Trophoblast cell (in vitro differentiated cells and primary cell): ENCODE measurements at regions not wholly inside any gene's neighbourhood (a gene's known extent, or its start where the extent isn't known, plus 50 kb on each side); places are given as distances from the start of the nearest gene placed in this dataset.

Experiments
- DNase-seq, 2 donors: peaks; one replicate each; pipeline ENCODE4 v3.0.0-alpha.2; 2016
- H2AFZ ChIP-seq: 2 replicates; pipeline ENCODE4 v1.6.1; 2013; ENCODE audit warnings: low read length, moderate library complexity, mild to moderate bottlenecking; ENCODE audit not compliant: insufficient read depth, poor library complexity
- H2AK5ac ChIP-seq: 2 replicates; pipeline ENCODE4 v1.6.1; 2013; ENCODE audit warnings: mild to moderate bottlenecking, low read length
- H2BK120ac ChIP-seq: 2 replicates; pipeline ENCODE4 v1.6.1; 2013; ENCODE audit warnings: low read length, mild to moderate bottlenecking, moderate library complexity; ENCODE audit not compliant: insufficient read depth, poor library complexity
- H2BK12ac ChIP-seq: 2 replicates; pipeline ENCODE4 v1.6.1; 2013; ENCODE audit warnings: mild to moderate bottlenecking, low read length, moderate library complexity
- H2BK5ac ChIP-seq: 2 replicates; pipeline ENCODE4 v1.6.1; 2013; ENCODE audit warnings: low read length, low read depth, moderate library complexity, mild to moderate bottlenecking; ENCODE audit not compliant: poor library complexity
- H3K14ac ChIP-seq: 2 replicates; pipeline ENCODE4 v1.6.1; 2013; ENCODE audit warnings: mild to moderate bottlenecking, low read length
- H3K18ac ChIP-seq: 2 replicates; pipeline ENCODE4 v1.6.1; 2013; ENCODE audit warnings: mild to moderate bottlenecking, low read length
- H3K23ac ChIP-seq: 2 replicates; pipeline ENCODE4 v1.6.1; 2013; ENCODE audit warnings: low read length
- H3K27ac ChIP-seq: 2 replicates; pipeline ENCODE4 v1.5.1; 2013; ENCODE audit warnings: low read depth, mild to moderate bottlenecking, inconsistent platforms, low read length, moderate library complexity
- H3K27me3 ChIP-seq: 2 replicates; pipeline ENCODE4 v1.6.1; 2013; ENCODE audit warnings: inconsistent platforms, mild to moderate bottlenecking, low read length, moderate library complexity; ENCODE audit not compliant: insufficient read depth
- H3K36me3 ChIP-seq, 2 experiments: 1 replicate in 1 of 2; 2 replicates in 1 of 2; pipeline ENCODE4 v1.6.1; 2013; ENCODE audit warnings: low read length in 2 of 2, mild to moderate bottlenecking in 2 of 2, moderate library complexity in 1 of 2; ENCODE audit not compliant: insufficient read depth in 2 of 2, control insufficient read depth in 1 of 2
- H3K4ac ChIP-seq: 2 replicates; pipeline ENCODE4 v1.6.1; 2013; ENCODE audit warnings: low read depth, mild to moderate bottlenecking, low read length, moderate library complexity
- H3K4me1 ChIP-seq, 2 experiments: 1 replicate in 1 of 2; 2 replicates in 1 of 2; pipeline ENCODE4 v1.6.1; 2013; ENCODE audit warnings: low read length in 2 of 2, mild to moderate bottlenecking in 2 of 2, moderate library complexity in 1 of 2; ENCODE audit not compliant: insufficient read depth in 2 of 2, control insufficient read depth in 1 of 2
- H3K4me2 ChIP-seq: 2 replicates; pipeline ENCODE4 v1.6.1; 2013; ENCODE audit warnings: inconsistent platforms, mild to moderate bottlenecking, low read length, moderate library complexity
- H3K4me3 ChIP-seq: 2 replicates; pipeline ENCODE4 v1.5.1; 2013; ENCODE audit warnings: mild to moderate bottlenecking, low read depth, low read length, inconsistent platforms
- H3K79me1 ChIP-seq: one replicate; pipeline ENCODE4 v1.6.1; 2013; ENCODE audit warnings: low read length
- H3K79me2 ChIP-seq: 2 replicates; pipeline ENCODE4 v1.6.1; 2013; ENCODE audit warnings: low read length, mild to moderate bottlenecking; ENCODE audit not compliant: control insufficient read depth, insufficient read depth, poor library complexity
- H3K9ac ChIP-seq: 2 replicates; pipeline ENCODE4 v1.6.1; 2013; ENCODE audit warnings: mild to moderate bottlenecking, low read length
- H3K9me3 ChIP-seq: 2 replicates; pipeline ENCODE4 v1.6.1; 2013; ENCODE audit warnings: low read depth, mild to moderate bottlenecking, control low read depth, inconsistent platforms, low read length; ENCODE audit not compliant: insufficient read depth
- H4K12ac ChIP-seq: 2 replicates; pipeline ENCODE4 v1.6.1; 2013; ENCODE audit warnings: low read depth, mild to moderate bottlenecking, low read length, moderate library complexity
- H4K8ac ChIP-seq: 2 replicates; pipeline ENCODE4 v1.6.1; 2013; ENCODE audit warnings: low read depth, mild to moderate bottlenecking, low read length, moderate library complexity
- H4K91ac ChIP-seq: one replicate; pipeline ENCODE4 v1.6.1; 2013; ENCODE audit warnings: low read depth, mild to moderate bottlenecking, low read length, moderate library complexity
- WGBS: extraction: QIAGEN DNeasy Blood & Tissue Kit; methylation state at CpG from one replicate; pipeline ENCODE4 v1.1.7; 2013; ENCODE audit warnings: missing lambda C conversion rate; ENCODE audit not compliant: insufficient read length, insufficient coverage; ENCODE audit errors: extremely low coverage; 5-methylcytosine and 5-hydroxymethylcytosine counted together

GRCh38 chrX:9102956-9103355 lies 69.0 kb upstream of the FAM9B start:
- no peak for DNase-seq
- Histone ChIP-seq H3K79me2 (no peaks in the 10 kb centered on the region), H3K9ac (no peak overlapping the region), H2BK12ac (no peak overlapping the region), H2BK120ac (no peak overlapping the region), H3K79me1 (no peaks in the 10 kb centered on the region), H4K8ac (no peak overlapping the region), H3K27ac (no peak overlapping the region), H3K4me2 (no peak overlapping the region), H2BK5ac (no peak overlapping the region), H3K9me3 (no peaks in the 10 kb centered on the region), H3K14ac (no peak overlapping the region), H3K4me3 (no peak overlapping the region), H2AFZ (no peak overlapping the region), H3K4me1 (no peaks in the 10 kb centered on the region), H3K27me3 (no peaks in the 10 kb centered on the region), H4K12ac (no peak overlapping the region), H3K23ac (no peak overlapping the region), H2AK5ac (no peak overlapping the region), H4K91ac (no peak overlapping the region), H3K18ac (no peak overlapping the region), H3K36me3 (no peaks in the 10 kb centered on the region), H3K4ac (no peak overlapping the region)
- WGBS: no CpG with 5 or more reads among the region's 4 CpGs

- Histone ChIP-seq H3K14ac (no peak overlapping the region), H2AFZ (no peak overlapping the region), H3K79me1 (no peaks in the 10 kb centered on the region), H3K4me1 (no peaks in the 10 kb centered on the region), H2BK12ac (no peak overlapping the region), H2BK5ac (no peak overlapping the region), H3K27ac (no peak overlapping the region), H3K4me3 (no peak overlapping the region), H2AK5ac (no peak overlapping the region), H2BK120ac (no peak overlapping the region), H3K4me2 (no peak overlapping the region), H3K18ac (no peak overlapping the region), H4K12ac (no peak overlapping the region), H3K4ac (no peak overlapping the region), H3K36me3 (no peaks in the 10 kb centered on the region), H3K79me2 (no peaks in the 10 kb centered on the region), H4K91ac (no peak overlapping the region), H3K27me3 (no peaks in the 10 kb centered on the region), H3K9ac (no peak overlapping the region), H3K9me3 (no peaks in the 10 kb centered on the region), H3K23ac (no peak overlapping the region), H4K8ac (no peak overlapping the region)
- DNase-seq: no peak
- no CpG with 5 or more reads among the region's 1 CpG for WGBS
Observed at GRCh38 chrX:9108054-9108453, 74.1 kb upstream of the FAM9B start.

- WGBS: no CpG with 5 or more reads among the region's 5 CpGs
- no peak overlapping the region for H3K4me2 ChIP-seq
Observed at GRCh38 chrX:9110808-9111207, 76.9 kb upstream of the FAM9B start.

GRCh38 chrX:9114245-9114644 lies 80.3 kb upstream of the FAM9B start:
- Histone ChIP-seq H3K27ac (no peak overlapping the region), H4K8ac (no peak overlapping the region), H2BK12ac (no peak overlapping the region), H3K36me3 (no peaks in the 10 kb centered on the region), H3K27me3 (no peaks in the 10 kb centered on the region), H3K4me2 (no peak overlapping the region), H3K79me1 (no peaks in the 10 kb centered on the region), H3K4ac (no peak overlapping the region), H3K9me3 (no peaks in the 10 kb centered on the region), H2BK5ac (no peak overlapping the region), H3K9ac (no peak overlapping the region), H2BK120ac (no peak overlapping the region), H4K91ac (no peak overlapping the region), H3K18ac (no peak overlapping the region), H3K4me3 (no peak overlapping the region), H3K23ac (no peak overlapping the region), H2AFZ (no peak overlapping the region), H3K14ac (no peak overlapping the region), H2AK5ac (no peak overlapping the region), H4K12ac (no peak overlapping the region), H3K79me2 (no peaks in the 10 kb centered on the region), H3K4me1 (no peaks in the 10 kb centered on the region)
- no CpG with 5 or more reads among the region's 2 CpGs for WGBS
- no peak for DNase-seq

More at GRCh38 chrX:9110808-9111207, 76.9 kb upstream of the FAM9B start:
- Histone ChIP-seq H3K79me2 (no peaks in the 10 kb centered on the region), H3K27ac (no peak overlapping the region), H3K4me3 (no peak overlapping the region), H3K4me1 (no peaks in the 10 kb centered on the region), H2BK120ac (no peak overlapping the region), H3K36me3 (no peaks in the 10 kb centered on the region), H2BK5ac (no peak overlapping the region), H3K14ac (no peak overlapping the region), H2BK12ac (no peak overlapping the region), H3K9me3 (no peaks in the 10 kb centered on the region), H3K9ac (no peak overlapping the region), H3K79me1 (no peaks in the 10 kb centered on the region), H4K91ac (no peak overlapping the region), H3K27me3 (no peaks in the 10 kb centered on the region), H3K23ac (no peak overlapping the region), H4K12ac (no peak overlapping the region), H4K8ac (no peak overlapping the region), H2AK5ac (no peak overlapping the region), H3K18ac (no peak overlapping the region), H3K4ac (no peak overlapping the region), H2AFZ (no peak overlapping the region)
- no peak for DNase-seq
